Neural progenitor cell (in vitro differentiated cells): ENCODE measurements at regions not wholly inside any gene's neighbourhood (a gene's known extent, or its start where the extent isn't known, plus 50 kb on each side); places are given as distances from the start of the nearest gene placed in this dataset.
A peak's percentile ranks its signal among the peaks of the same experiment; 100 is the strongest.

Experiments used
- DNase-seq: peaks from one replicate; pipeline ENCODE4 v3.0.0-alpha.2; 2016; ENCODE audit warnings: low spot score
- H2AFZ ChIP-seq: fragments of 200-600 bp; sonication (generic); replicated peaks from 2 replicates; pipeline ENCODE4 v1.6.1; 2016; ENCODE audit warnings: antibody characterized with exemption
- H3F3A ChIP-seq: fragments of 200-600 bp; sonication (generic); 2 replicates; pipeline ENCODE4 v1.6.1; 2016; ENCODE audit warnings: antibody characterized with exemption, low read depth
- H3K27ac ChIP-seq: fragments of 200-600 bp; sonication (generic); 2 replicates; pipeline ENCODE4 v1.5.1; 2016; ENCODE audit warnings: mild to moderate bottlenecking
- H3K27me3 ChIP-seq: fragments of 200-600 bp; sonication (generic); 2 replicates; pipeline ENCODE4 v1.6.1; 2016; ENCODE audit warnings: mild to moderate bottlenecking, moderate library complexity
- H3K36me3 ChIP-seq: fragments of 200-600 bp; sonication (generic); 2 replicates; pipeline ENCODE4 v1.5.1; 2016
- H3K4me1 ChIP-seq: fragments of 200-600 bp; sonication (generic); 2 replicates; pipeline ENCODE4 v1.6.1; 2016; ENCODE audit warnings: mixed run types
- H3K4me2 ChIP-seq: fragments of 200-600 bp; sonication (generic); 2 replicates; pipeline ENCODE4 v1.6.1; 2016
- H3K4me3 ChIP-seq: fragments of 200-600 bp; sonication (generic); 2 replicates; pipeline ENCODE4 v1.5.1; 2016
- H3K79me2 ChIP-seq: fragments of 200-600 bp; sonication (generic); 2 replicates; pipeline ENCODE4 v1.6.1; 2016; ENCODE audit warnings: low read depth
- H3K9ac ChIP-seq: fragments of 200-600 bp; sonication (generic); 2 replicates; pipeline ENCODE4 v1.6.1; 2016
- H3K9me3 ChIP-seq: fragments of 200-600 bp; sonication (generic); 2 replicates; pipeline ENCODE4 v1.5.1; 2016; ENCODE audit warnings: low read depth
- H4K20me1 ChIP-seq: fragments of 200-600 bp; sonication (generic); 2 replicates; pipeline ENCODE4 v1.6.1; 2016; ENCODE audit warnings: low read depth
- H3K27ac Mint-ChIP-seq: 3 replicates; pipeline ENCODE4 v1.8.0; 2021; ENCODE audit warnings: mixed read lengths
- H3K27me3 Mint-ChIP-seq: 2 replicates; pipeline ENCODE4 v1.8.0; 2022; ENCODE audit warnings: low read depth, mild to moderate bottlenecking, inconsistent platforms, moderate library complexity, mixed read lengths; ENCODE audit not compliant: insufficient read depth
- H3K36me3 Mint-ChIP-seq: 3 replicates; pipeline ENCODE4 v1.8.0; 2021; ENCODE audit warnings: mixed read lengths
- H3K4me1 Mint-ChIP-seq: 3 replicates; pipeline ENCODE4 v1.8.0; 2021; ENCODE audit warnings: mixed read lengths
- H3K4me3 Mint-ChIP-seq: 3 replicates; pipeline ENCODE4 v1.8.0; 2021; ENCODE audit warnings: mild to moderate bottlenecking, moderate library complexity, mixed read lengths
- H3K9me3 Mint-ChIP-seq: 3 replicates; pipeline ENCODE4 v1.8.0; 2020; ENCODE audit warnings: mixed read lengths
- EZH2 ChIP-seq: fragments of 200-600 bp; sonication (generic); IDR thresholded peaks from 2 replicates; pipeline ENCODE4 v1.6.1; 2017; ENCODE audit warnings: antibody characterized with exemption, mild to moderate bottlenecking, moderate library complexity
- EZH2phosphoT487 ChIP-seq: fragments of 200-600 bp; sonication (generic); IDR thresholded peaks from 2 replicates; pipeline ENCODE4 v1.6.1; 2017; ENCODE audit warnings: antibody characterized with exemption
- TF ChIP-seq, protein P1 (sequence below): fragments of 200-600 bp; sonication (generic); IDR thresholded peaks from 2 replicates; pipeline ENCODE4 v1.5.1; 2017; ENCODE audit warnings: antibody characterized with exemption, mild to moderate bottlenecking

DNA sequence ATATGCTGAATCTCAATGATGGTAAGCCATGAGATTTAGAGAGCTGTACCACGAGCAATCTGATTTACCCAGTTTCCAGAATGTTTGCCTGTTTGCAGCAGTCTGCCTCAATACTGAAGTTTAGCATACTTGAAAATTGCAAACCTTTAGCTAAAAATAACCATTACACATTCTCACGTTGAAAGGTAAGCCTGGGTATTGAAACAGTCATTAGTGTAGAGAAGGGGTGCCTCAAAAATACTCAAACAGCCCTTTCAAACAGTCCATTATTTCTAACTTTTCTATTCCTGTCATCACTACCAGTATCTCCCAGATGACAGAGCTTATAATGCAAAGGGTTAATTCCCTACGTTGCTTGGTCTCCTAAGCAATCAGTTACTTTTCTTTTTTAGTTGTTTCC, 111.8 kb upstream of the MBNL1 start:
- no peaks in the 10 kb centered on the region for H4K20me1 ChIP-seq
- peak overlapping the region; percentile 22 for H2AFZ ChIP-seq
- H3K9me3 ChIP-seq: no peaks in the 10 kb centered on the region
- H3K4me3 Mint-ChIP-seq: no peak overlapping the region
- peaks cover 2% of the 10 kb centered on the region for H3K9me3 Mint-ChIP-seq
- H3K27me3 ChIP-seq: no peaks in the 10 kb centered on the region
- no peaks in the 10 kb centered on the region for H3K27me3 Mint-ChIP-seq
- H3K9ac ChIP-seq: no peak overlapping the region
- no peak overlapping the region for H3K27ac Mint-ChIP-seq
- no peaks in the 10 kb centered on the region for H3K4me1 ChIP-seq
- no peak overlapping the region for H3K4me2 ChIP-seq
- no peaks in the 10 kb centered on the region for H3K36me3 ChIP-seq
- H3K4me3 ChIP-seq: no peak overlapping the region
- no peak for DNase-seq
- H3F3A ChIP-seq: no peaks in the 10 kb centered on the region
- no peaks in the 10 kb centered on the region for H3K36me3 Mint-ChIP-seq
- no peaks in the 10 kb centered on the region for H3K4me1 Mint-ChIP-seq
- H3K79me2 ChIP-seq: no peaks in the 10 kb centered on the region
- no peak for TF ChIP-seq EZH2phosphoT487
- TF ChIP-seq EZH2: no peak
- TF ChIP-seq, protein P1, sequence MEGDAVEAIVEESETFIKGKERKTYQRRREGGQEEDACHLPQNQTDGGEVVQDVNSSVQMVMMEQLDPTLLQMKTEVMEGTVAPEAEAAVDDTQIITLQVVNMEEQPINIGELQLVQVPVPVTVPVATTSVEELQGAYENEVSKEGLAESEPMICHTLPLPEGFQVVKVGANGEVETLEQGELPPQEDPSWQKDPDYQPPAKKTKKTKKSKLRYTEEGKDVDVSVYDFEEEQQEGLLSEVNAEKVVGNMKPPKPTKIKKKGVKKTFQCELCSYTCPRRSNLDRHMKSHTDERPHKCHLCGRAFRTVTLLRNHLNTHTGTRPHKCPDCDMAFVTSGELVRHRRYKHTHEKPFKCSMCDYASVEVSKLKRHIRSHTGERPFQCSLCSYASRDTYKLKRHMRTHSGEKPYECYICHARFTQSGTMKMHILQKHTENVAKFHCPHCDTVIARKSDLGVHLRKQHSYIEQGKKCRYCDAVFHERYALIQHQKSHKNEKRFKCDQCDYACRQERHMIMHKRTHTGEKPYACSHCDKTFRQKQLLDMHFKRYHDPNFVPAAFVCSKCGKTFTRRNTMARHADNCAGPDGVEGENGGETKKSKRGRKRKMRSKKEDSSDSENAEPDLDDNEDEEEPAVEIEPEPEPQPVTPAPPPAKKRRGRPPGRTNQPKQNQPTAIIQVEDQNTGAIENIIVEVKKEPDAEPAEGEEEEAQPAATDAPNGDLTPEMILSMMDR: no peak
- no peak overlapping the region for H3K27ac ChIP-seq

- no peaks in the 10 kb centered on the region for H3K36me3 ChIP-seq
- H3K27ac ChIP-seq: no peak overlapping the region
- H3K9me3 ChIP-seq: no peaks in the 10 kb centered on the region
- no peaks in the 10 kb centered on the region for H3K79me2 ChIP-seq
- TF ChIP-seq, protein P1: no peak
- TF ChIP-seq EZH2phosphoT487: no peak
- no peak for TF ChIP-seq EZH2
- no peaks in the 10 kb centered on the region for H3F3A ChIP-seq
- H3K4me3 ChIP-seq: no peak overlapping the region
- no peak overlapping the region for H3K4me3 Mint-ChIP-seq
- peak overlapping the region; percentile 22 for H2AFZ ChIP-seq
- H3K27ac Mint-ChIP-seq: no peak overlapping the region
- no peaks in the 10 kb centered on the region for H3K27me3 ChIP-seq
- H3K9me3 Mint-ChIP-seq: peaks cover 2% of the 10 kb centered on the region
- no peaks in the 10 kb centered on the region for H3K4me1 ChIP-seq
- no peak for DNase-seq
- no peak overlapping the region for H3K9ac ChIP-seq
- no peaks in the 10 kb centered on the region for H3K27me3 Mint-ChIP-seq
- H4K20me1 ChIP-seq: no peaks in the 10 kb centered on the region
- H3K4me2 ChIP-seq: no peak overlapping the region
- no peaks in the 10 kb centered on the region for H3K4me1 Mint-ChIP-seq
- H3K36me3 Mint-ChIP-seq: no peaks in the 10 kb centered on the region
Observed at GRCh38 chr3:152157337-152157736, 111.4 kb upstream of the MBNL1 start.

DNA sequence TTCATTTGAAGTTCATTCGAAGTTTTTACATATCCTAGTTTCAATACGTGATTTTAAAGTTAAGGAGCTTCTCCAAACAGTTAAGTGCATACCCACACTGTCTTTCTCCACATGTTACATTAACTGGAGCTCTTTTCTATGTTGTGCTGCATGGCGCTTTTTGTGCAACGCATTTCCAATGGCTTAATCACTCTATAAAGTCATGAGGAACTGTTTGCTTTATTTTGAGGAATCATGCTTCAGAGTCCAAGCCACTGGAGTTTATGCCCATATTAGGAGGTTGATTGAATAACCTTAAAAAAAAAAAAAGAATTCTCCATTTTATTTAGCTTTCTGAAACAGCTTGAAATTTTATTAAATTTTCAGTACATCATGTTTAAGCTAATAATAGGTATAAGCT, 109.4 kb upstream of the MBNL1 start:
- no peak for DNase-seq
- no peak overlapping the region for H3K4me2 ChIP-seq

More for the DNA sequence above, 109.4 kb upstream of the MBNL1 start:
- Mint-ChIP-seq H3K27ac (no peak overlapping the region), H3K27me3 (no peaks in the 10 kb centered on the region), H3K4me1 (no peaks in the 10 kb centered on the region), H3K36me3 (no peaks in the 10 kb centered on the region), H3K4me3 (no peak overlapping the region), H3K9me3 (no peaks in the 10 kb centered on the region)
- no peaks in the 10 kb centered on the region for H3K4me1 ChIP-seq
- H3F3A ChIP-seq: no peaks in the 10 kb centered on the region
- H4K20me1 ChIP-seq: no peaks in the 10 kb centered on the region
- no peaks in the 10 kb centered on the region for H3K9me3 ChIP-seq
- H3K36me3 ChIP-seq: no peaks in the 10 kb centered on the region
- no peak overlapping the region for H3K27ac ChIP-seq
- H3K9ac ChIP-seq: no peak overlapping the region
- H3K4me3 ChIP-seq: no peak overlapping the region
- no peaks in the 10 kb centered on the region for H3K79me2 ChIP-seq
- H2AFZ ChIP-seq: no peak overlapping the region
- no peak for TF ChIP-seq EZH2phosphoT487
- TF ChIP-seq EZH2: no peak
- TF ChIP-seq, protein P1: no peak
- H3K27me3 ChIP-seq: no peaks in the 10 kb centered on the region
